SH-SY5Y (cell line): ENCODE measurements at regions not wholly inside any gene's neighbourhood (a gene's known extent, or its start where the extent isn't known, plus 50 kb on each side); places are given as distances from the start of the nearest gene placed in this dataset.

ENCODE experiments used
- GATA2 ChIP-seq: IDR thresholded peaks from 2 replicates; pipeline ENCODE4 v1.6.1; 2011; ENCODE audit warnings: mild to moderate bottlenecking, low read depth, low read length
- GATA3 ChIP-seq: IDR thresholded peaks from 2 replicates; pipeline ENCODE4 v1.6.1; 2011; ENCODE audit warnings: low read depth, mild to moderate bottlenecking, low read length, moderate library complexity

GRCh38 chr17:36791942-36792475, 145.3 kb upstream of the LHX1 start:
- TF ChIP-seq GATA2: no peak
- no peak for TF ChIP-seq GATA3
